Mesenchymal stem cell (in vitro differentiated cells and primary cell): ENCODE measurements at regions not wholly inside any gene's neighbourhood (a gene's known extent, or its start where the extent isn't known, plus 50 kb on each side); places are given as distances from the start of the nearest gene placed in this dataset.

Experiments used
- DNase-seq: peaks from one replicate; pipeline ENCODE4 v3.0.0-alpha.2; 2013
- H2AFZ ChIP-seq: one replicate; pipeline ENCODE4 v1.6.1; 2013; ENCODE audit warnings: low read depth, mild to moderate bottlenecking, control low read depth, inconsistent platforms, low read length, moderate library complexity
- H2AK5ac ChIP-seq: 2 replicates; pipeline ENCODE4 v1.6.1; 2013; ENCODE audit warnings: low read length, moderate library complexity, mild to moderate bottlenecking, inconsistent platforms; ENCODE audit not compliant: severe bottlenecking
- H2BK120ac ChIP-seq: one replicate; pipeline ENCODE4 v1.6.1; 2013; ENCODE audit warnings: low read depth, mild to moderate bottlenecking, inconsistent platforms, low read length, moderate library complexity
- H2BK12ac ChIP-seq, 2 experiments: one replicate each; pipeline ENCODE4 v1.6.1; 2013; ENCODE audit warnings: inconsistent platforms in 2 of 2, low read length in 2 of 2, mild to moderate bottlenecking in 2 of 2, moderate library complexity in 2 of 2, control low read depth in 1 of 2
- H2BK15ac ChIP-seq: one replicate; pipeline ENCODE4 v1.6.1; 2013; ENCODE audit warnings: mild to moderate bottlenecking, low read depth, inconsistent platforms; ENCODE audit not compliant: poor library complexity, severe bottlenecking
- H2BK5ac ChIP-seq: 2 replicates; pipeline ENCODE4 v1.6.1; 2013; ENCODE audit warnings: low read depth, mild to moderate bottlenecking, low read length, control low read depth, inconsistent platforms; ENCODE audit not compliant: poor library complexity, severe bottlenecking
- H3K14ac ChIP-seq, 2 experiments: one replicate each; pipeline ENCODE4 v1.6.1; 2013; ENCODE audit warnings: inconsistent platforms in 2 of 2, low read length in 2 of 2, control low read depth in 1 of 2, mild to moderate bottlenecking in 1 of 2, moderate library complexity in 1 of 2
- H3K18ac ChIP-seq, 2 experiments: one replicate each; pipeline ENCODE4 v1.6.1; 2013; ENCODE audit warnings: inconsistent platforms in 2 of 2, low read length in 2 of 2, control low read depth in 1 of 2, low read depth in 1 of 2, mild to moderate bottlenecking in 1 of 2
- H3K23ac ChIP-seq, 2 experiments: one replicate each; pipeline ENCODE4 v1.6.1; 2013; ENCODE audit warnings: inconsistent platforms in 2 of 2, low read length in 2 of 2, mild to moderate bottlenecking in 2 of 2, moderate library complexity in 2 of 2, control low read depth in 1 of 2
- H3K27ac ChIP-seq: 2 replicates; pipeline ENCODE4 v1.5.1; 2013; ENCODE audit warnings: mild to moderate bottlenecking, moderate library complexity, low read length, control low read depth, inconsistent platforms; ENCODE audit not compliant: poor library complexity, severe bottlenecking
- H3K27me3 ChIP-seq, 2 experiments: 2 replicates each; pipeline versions ENCODE4 v1.6.1 to v1.7.0; 2013; ENCODE audit warnings: low read length in 2 of 2, mild to moderate bottlenecking in 2 of 2, moderate library complexity in 2 of 2, control low read depth in 1 of 2, inconsistent platforms in 1 of 2; ENCODE audit not compliant: control insufficient read depth in 1 of 2, insufficient read depth in 1 of 2
- H3K36me3 ChIP-seq, 2 experiments: 2 replicates each; pipeline versions ENCODE4 v1.6.1 to v1.7.0; 2013; ENCODE audit warnings: low read length in 2 of 2, control low read depth in 1 of 2, inconsistent platforms in 1 of 2, low read depth in 1 of 2, mild to moderate bottlenecking in 1 of 2; ENCODE audit not compliant: insufficient read depth in 2 of 2, control insufficient read depth in 1 of 2
- H3K4ac ChIP-seq, 2 experiments: one replicate each; pipeline ENCODE4 v1.6.1; 2013; ENCODE audit warnings: inconsistent platforms in 2 of 2, low read length in 2 of 2, mild to moderate bottlenecking in 2 of 2, moderate library complexity in 2 of 2, control low read depth in 1 of 2, low read depth in 1 of 2
- H3K4me1 ChIP-seq: 2 replicates; pipeline ENCODE4 v1.6.1; 2013; ENCODE audit warnings: low read depth, low read length, control low read depth; ENCODE audit not compliant: control insufficient read depth, insufficient read depth
- H3K4me2 ChIP-seq: 2 replicates; pipeline ENCODE4 v1.6.1; 2013; ENCODE audit warnings: low read length, mild to moderate bottlenecking, inconsistent platforms; ENCODE audit not compliant: poor library complexity, severe bottlenecking
- H3K4me3 ChIP-seq, 2 experiments: 2 replicates each; pipeline versions ENCODE4 v1.5.1 to v1.7.0; 2013; ENCODE audit warnings: low read length in 2 of 2, mild to moderate bottlenecking in 2 of 2, control low read depth in 1 of 2, low read depth in 1 of 2; ENCODE audit not compliant: insufficient read depth in 1 of 2
- H3K79me1 ChIP-seq: replicated peaks from 2 replicates; pipeline ENCODE4 v1.6.1; 2013; ENCODE audit warnings: mild to moderate bottlenecking, control low read depth, low read length, inconsistent platforms; ENCODE audit not compliant: poor library complexity, severe bottlenecking
- H3K9ac ChIP-seq: 2 replicates; pipeline ENCODE4 v1.7.0; 2013; ENCODE audit warnings: mild to moderate bottlenecking, low read length, moderate library complexity
- H3K9me3 ChIP-seq: 2 replicates; pipeline ENCODE4 v1.7.0; 2013; ENCODE audit warnings: mild to moderate bottlenecking, low read length; ENCODE audit not compliant: control insufficient read depth
- H4K8ac ChIP-seq: one replicate; pipeline ENCODE4 v1.6.1; 2013; ENCODE audit warnings: inconsistent platforms, mild to moderate bottlenecking, low read length, moderate library complexity
- H4K91ac ChIP-seq: one replicate; pipeline ENCODE4 v1.6.1; 2013; ENCODE audit warnings: mild to moderate bottlenecking, low read length, inconsistent platforms
- WGBS: methylation state at CpG from one replicate; pipeline ENCODE4 v1.1.7; 2013; ENCODE audit warnings: mixed read lengths; 5-methylcytosine and 5-hydroxymethylcytosine counted together

- no peak for DNase-seq
- Histone ChIP-seq H3K18ac (no peak overlapping the region), H4K91ac (no peak overlapping the region), H3K9me3 (no peaks in the 10 kb centered on the region), H3K4ac (no peak overlapping the region), H2BK120ac (no peak overlapping the region), H3K9ac (no peak overlapping the region), H3K27me3 (no peaks in the 10 kb centered on the region), H3K4me3 (no peak overlapping the region), H3K79me1 (no peaks in the 10 kb centered on the region), H4K8ac (no peak overlapping the region), H2AFZ (no peak overlapping the region), H3K4me2 (no peak overlapping the region), H2BK12ac (no peak overlapping the region), H3K23ac (no peak overlapping the region), H2AK5ac (no peak overlapping the region), H2BK15ac (no peak overlapping the region), H3K36me3 (no peaks in the 10 kb centered on the region), H3K27ac (no peak overlapping the region), H3K4me1 (no peaks in the 10 kb centered on the region), H2BK5ac (no peak overlapping the region), H3K14ac (peak overlapping the region in 1 of 2 experiments; percentile 38)
- 100% methylated on average over 1 of the region's 1 CpG for WGBS
These were observed 649.6 kb downstream of the SLITRK1 start for GRCh38 chr13:83232626-83233025.

GRCh38 chr13:83229574-83230305 lies 652.5 kb downstream of the SLITRK1 start:
- H3K79me1 ChIP-seq: no peaks in the 10 kb centered on the region
- no peak overlapping the region for H4K91ac ChIP-seq
- no peak overlapping the region for H2BK12ac ChIP-seq
- no peak overlapping the region for H2AFZ ChIP-seq
- no peaks in the 10 kb centered on the region for H3K27me3 ChIP-seq
- H3K36me3 ChIP-seq: no peaks in the 10 kb centered on the region
- H2AK5ac ChIP-seq: no peak overlapping the region
- H3K23ac ChIP-seq: no peak overlapping the region
- no peak overlapping the region for H3K4me2 ChIP-seq
- H3K27ac ChIP-seq: no peak overlapping the region
- H3K18ac ChIP-seq: no peak overlapping the region
- H3K9ac ChIP-seq: no peak overlapping the region
- H2BK5ac ChIP-seq: no peak overlapping the region
- no peak overlapping the region for H3K4ac ChIP-seq
- H3K9me3 ChIP-seq: no peaks in the 10 kb centered on the region
- H3K14ac ChIP-seq: no peak overlapping the region
- WGBS: no CpG with 5 or more reads among the region's 1 CpG
- H4K8ac ChIP-seq: no peak overlapping the region
- no peaks in the 10 kb centered on the region for H3K4me1 ChIP-seq
- peak; percentile 14 for DNase-seq
- H2BK15ac ChIP-seq: no peak overlapping the region
- no peak overlapping the region for H3K4me3 ChIP-seq
- H2BK120ac ChIP-seq: no peak overlapping the region

- Histone ChIP-seq H2AK5ac (no peak overlapping the region), H3K4ac (no peak overlapping the region), H3K4me2 (no peak overlapping the region), H3K9me3 (no peaks in the 10 kb centered on the region), H3K18ac (no peak overlapping the region), H2BK120ac (no peak overlapping the region), H3K4me3 (no peak overlapping the region), H3K27ac (no peak overlapping the region), H3K9ac (no peak overlapping the region), H3K14ac (no peak overlapping the region), H2BK15ac (no peak overlapping the region), H3K79me1 (no peaks in the 10 kb centered on the region), H2BK12ac (no peak overlapping the region), H3K27me3 (no peaks in the 10 kb centered on the region), H2AFZ (no peak overlapping the region), H4K8ac (no peak overlapping the region), H3K36me3 (no peaks in the 10 kb centered on the region), H2BK5ac (no peak overlapping the region), H3K4me1 (no peaks in the 10 kb centered on the region), H4K91ac (no peak overlapping the region), H3K23ac (no peak overlapping the region)
- no peak for DNase-seq
- 90% methylated on average over 1 of the region's 1 CpG for WGBS
These were observed 658.7 kb downstream of the SLITRK1 start for GRCh38 chr13:83223546-83223945.

GRCh38 chr13:83221813-83222241 lies 660.4 kb downstream of the SLITRK1 start:
- no peak overlapping the region for H3K4me2 ChIP-seq
- WGBS: 71% methylated on average over 3 of the region's 5 CpGs
- no peaks in the 10 kb centered on the region for H3K36me3 ChIP-seq
- no peaks in the 10 kb centered on the region for H3K4me1 ChIP-seq
- no peak overlapping the region for H3K27ac ChIP-seq
- no peak overlapping the region for H3K14ac ChIP-seq
- no peak overlapping the region for H2BK120ac ChIP-seq
- DNase-seq: no peak
- no peak overlapping the region for H2AFZ ChIP-seq
- H3K79me1 ChIP-seq: no peaks in the 10 kb centered on the region
- H3K9me3 ChIP-seq: no peaks in the 10 kb centered on the region
- no peak overlapping the region for H4K8ac ChIP-seq
- H3K4me3 ChIP-seq: no peak overlapping the region
- H2BK12ac ChIP-seq: no peak overlapping the region
- H4K91ac ChIP-seq: no peak overlapping the region
- H2BK15ac ChIP-seq: no peak overlapping the region
- no peaks in the 10 kb centered on the region for H3K27me3 ChIP-seq
- no peak overlapping the region for H3K4ac ChIP-seq
- no peak overlapping the region for H2AK5ac ChIP-seq
- no peak overlapping the region for H2BK5ac ChIP-seq
- H3K18ac ChIP-seq: no peak overlapping the region
- H3K23ac ChIP-seq: no peak overlapping the region
- peak overlapping the region; percentile 55 for H3K9ac ChIP-seq
